ENCODE measurements at regions not wholly inside any gene's neighbourhood (a gene's known extent, or its start where the extent isn't known, plus 50 kb on each side); places are given as distances from the start of the nearest gene placed in this dataset.

DNA sequence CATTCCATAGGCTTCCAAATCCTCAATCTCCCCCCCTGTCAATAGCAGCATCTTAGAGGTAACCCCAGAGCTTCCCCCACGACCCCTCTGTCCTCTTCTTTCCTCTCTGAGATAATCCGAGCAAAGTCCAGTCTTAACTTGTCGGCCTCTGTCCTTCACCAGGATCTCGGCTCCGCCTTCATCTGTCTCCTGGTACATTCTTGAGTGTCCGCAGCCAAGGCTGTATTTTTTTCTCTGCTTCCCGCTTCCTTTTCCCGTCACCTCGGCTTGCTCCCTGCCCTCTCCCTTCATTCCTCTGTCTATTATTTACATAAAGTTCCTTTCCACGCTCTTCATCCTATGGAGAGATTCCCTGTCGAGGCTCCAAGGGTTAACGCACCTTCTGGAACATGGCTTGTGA lies 153.9 kb upstream of the GSC start:
- TF ChIP-seq, protein P1, sequence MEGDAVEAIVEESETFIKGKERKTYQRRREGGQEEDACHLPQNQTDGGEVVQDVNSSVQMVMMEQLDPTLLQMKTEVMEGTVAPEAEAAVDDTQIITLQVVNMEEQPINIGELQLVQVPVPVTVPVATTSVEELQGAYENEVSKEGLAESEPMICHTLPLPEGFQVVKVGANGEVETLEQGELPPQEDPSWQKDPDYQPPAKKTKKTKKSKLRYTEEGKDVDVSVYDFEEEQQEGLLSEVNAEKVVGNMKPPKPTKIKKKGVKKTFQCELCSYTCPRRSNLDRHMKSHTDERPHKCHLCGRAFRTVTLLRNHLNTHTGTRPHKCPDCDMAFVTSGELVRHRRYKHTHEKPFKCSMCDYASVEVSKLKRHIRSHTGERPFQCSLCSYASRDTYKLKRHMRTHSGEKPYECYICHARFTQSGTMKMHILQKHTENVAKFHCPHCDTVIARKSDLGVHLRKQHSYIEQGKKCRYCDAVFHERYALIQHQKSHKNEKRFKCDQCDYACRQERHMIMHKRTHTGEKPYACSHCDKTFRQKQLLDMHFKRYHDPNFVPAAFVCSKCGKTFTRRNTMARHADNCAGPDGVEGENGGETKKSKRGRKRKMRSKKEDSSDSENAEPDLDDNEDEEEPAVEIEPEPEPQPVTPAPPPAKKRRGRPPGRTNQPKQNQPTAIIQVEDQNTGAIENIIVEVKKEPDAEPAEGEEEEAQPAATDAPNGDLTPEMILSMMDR (IDR thresholded peaks at IDR 0.05) = no peak
- TF ChIP-seq POLR2A (IDR thresholded peaks at IDR 0.05) = no peak
